ENCODE measurements at regions not wholly inside any gene's neighbourhood (a gene's known extent, or its start where the extent isn't known, plus 50 kb on each side); places are given as distances from the start of the nearest gene placed in this dataset.

GRCh38 chr16:5433587-5433986, 336.0 kb upstream of the EEF2KMT start:
- Mint-ChIP-seq H3K36me3 (ENCODE audit: low read depth) (no peaks in the 10 kb centered on the region), H3K4me1 (ENCODE audit: low read depth) (no peaks in the 10 kb centered on the region), H3K4me3 (no peak overlapping the region), H3K27me3 (no peaks in the 10 kb centered on the region), H3K27ac (no peak overlapping the region), H3K9me3 (no peaks in the 10 kb centered on the region)
- CTCF ChIA-PET: no interaction called here
- no peak for ATAC-seq
- intact Hi-C loops (cut with micrococcal nuclease): no loop called here
- POLR2A ChIA-PET: no interaction called here
- TF ChIP-seq CTCF (IDR thresholded peaks at IDR 0.05): no peak
- DNase-seq: no peak

- no peaks in the 10 kb centered on the region for H3K9me3 Mint-ChIP-seq
- ATAC-seq (no peak), DNase-seq (no peak)
- CTCF ChIA-PET: no interaction called here
- H3K27ac Mint-ChIP-seq: no peak overlapping the region
- H3K36me3 Mint-ChIP-seq (ENCODE audit: low read depth): no peaks in the 10 kb centered on the region
- POLR2A ChIA-PET: no interaction called here
- H3K4me1 Mint-ChIP-seq (ENCODE audit: low read depth): no peaks in the 10 kb centered on the region
- no peak overlapping the region for H3K4me3 Mint-ChIP-seq
- no peak for TF ChIP-seq CTCF (IDR thresholded peaks at IDR 0.05)
- intact Hi-C loops (cut with micrococcal nuclease): no loop called here
- H3K27me3 Mint-ChIP-seq: no peaks in the 10 kb centered on the region
These were observed 334.6 kb upstream of the EEF2KMT start for GRCh38 chr16:5432166-5432565.

- no peak overlapping the region for H3K4me3 Mint-ChIP-seq
- POLR2A ChIA-PET: no interaction called here
- H3K9me3 Mint-ChIP-seq: no peaks in the 10 kb centered on the region
- TF ChIP-seq CTCF (IDR thresholded peaks at IDR 0.05): no peak
- no peaks in the 10 kb centered on the region for H3K36me3 Mint-ChIP-seq (ENCODE audit: low read depth)
- no peak for DNase-seq
- no peak for ATAC-seq
- no peak overlapping the region for H3K27ac Mint-ChIP-seq
- intact Hi-C loops (cut with micrococcal nuclease): no loop called here
- H3K27me3 Mint-ChIP-seq: no peaks in the 10 kb centered on the region
- H3K4me1 Mint-ChIP-seq (ENCODE audit: low read depth): no peaks in the 10 kb centered on the region
- CTCF ChIA-PET: no interaction called here
These were observed 333.0 kb upstream of the EEF2KMT start for GRCh38 chr16:5430598-5430997.

- ATAC-seq (no peak), DNase-seq (no peak)
- Mint-ChIP-seq H3K36me3 (ENCODE audit: low read depth) (no peaks in the 10 kb centered on the region), H3K4me1 (ENCODE audit: low read depth) (no peaks in the 10 kb centered on the region), H3K9me3 (no peaks in the 10 kb centered on the region), H3K27ac (no peak overlapping the region), H3K4me3 (no peak overlapping the region), H3K27me3 (no peaks in the 10 kb centered on the region)
- intact Hi-C loops (cut with micrococcal nuclease): no loop called here
- ChIA-PET CTCF (no interaction called here), POLR2A (no interaction called here)
- no peak for TF ChIP-seq CTCF (IDR thresholded peaks at IDR 0.05)
These were observed 331.3 kb upstream of the EEF2KMT start for GRCh38 chr16:5428932-5429331.

GRCh38 chr16:5427571-5427970, 330.0 kb upstream of the EEF2KMT start:
- H3K27me3 Mint-ChIP-seq: no peaks in the 10 kb centered on the region
- POLR2A ChIA-PET: no interaction called here
- no peak for DNase-seq
- ATAC-seq: no peak
- H3K4me1 Mint-ChIP-seq (ENCODE audit: low read depth): no peaks in the 10 kb centered on the region
- intact Hi-C loops (cut with micrococcal nuclease): no loop called here
- no peaks in the 10 kb centered on the region for H3K9me3 Mint-ChIP-seq
- TF ChIP-seq CTCF (IDR thresholded peaks at IDR 0.05): no peak
- H3K27ac Mint-ChIP-seq: no peak overlapping the region
- H3K4me3 Mint-ChIP-seq: no peak overlapping the region
- H3K36me3 Mint-ChIP-seq (ENCODE audit: low read depth): no peaks in the 10 kb centered on the region
- CTCF ChIA-PET: no interaction called here

All from activated CD8-positive, alpha-beta T cell treated with anti-CD3 and anti-CD28 coated beads for 36 hours (primary cell).